ENCODE measurements at regions not wholly inside any gene's neighbourhood (a gene's known extent, or its start where the extent isn't known, plus 50 kb on each side); places are given as distances from the start of the nearest gene placed in this dataset.

DNA sequence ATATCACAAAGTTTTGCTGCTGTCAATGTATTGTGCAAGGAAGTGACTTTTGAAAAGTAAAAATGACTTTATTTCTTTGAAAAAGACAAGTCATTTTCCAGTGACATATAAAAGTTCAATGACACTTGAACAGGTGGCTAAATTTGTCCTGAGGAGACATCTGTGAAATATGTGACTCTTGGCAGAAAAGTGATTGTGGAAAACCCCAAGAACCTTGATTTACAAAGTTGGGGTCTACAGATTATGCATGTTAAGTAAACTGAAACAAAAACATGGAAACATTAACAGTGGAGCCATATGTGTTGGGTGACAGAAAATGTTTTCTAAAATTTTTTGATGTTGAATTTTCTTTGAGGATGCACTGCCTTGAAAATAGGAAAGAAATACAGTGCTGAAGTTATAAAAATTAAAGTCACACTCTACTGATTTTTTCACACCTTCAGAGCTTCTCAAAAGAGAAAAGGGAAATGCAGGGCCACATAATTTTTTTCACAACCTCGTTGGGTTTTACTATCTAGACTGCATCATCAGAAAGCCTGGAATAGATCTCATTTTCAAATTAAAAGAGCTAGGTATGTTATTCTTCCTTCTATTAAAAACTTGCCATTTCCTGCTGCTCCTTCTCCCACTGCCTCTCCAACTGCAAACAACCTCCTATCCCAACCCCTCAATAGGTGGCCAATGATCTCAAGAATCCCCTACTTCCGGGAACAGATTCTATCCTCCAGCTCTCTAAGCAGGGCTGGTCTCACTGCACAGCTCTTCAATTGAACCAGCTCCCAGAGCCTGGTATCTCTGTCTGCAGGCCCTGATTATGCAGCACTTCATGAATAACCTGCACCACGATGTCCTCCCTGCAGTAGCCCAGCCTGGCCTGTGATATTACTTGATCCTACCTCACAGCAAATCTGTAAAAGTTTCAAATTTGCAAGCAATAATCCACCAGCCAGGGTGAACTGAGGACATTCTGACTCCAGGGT lies 570.8 kb upstream of the CPEB2 start:
- TF ChIP-seq, protein P1, sequence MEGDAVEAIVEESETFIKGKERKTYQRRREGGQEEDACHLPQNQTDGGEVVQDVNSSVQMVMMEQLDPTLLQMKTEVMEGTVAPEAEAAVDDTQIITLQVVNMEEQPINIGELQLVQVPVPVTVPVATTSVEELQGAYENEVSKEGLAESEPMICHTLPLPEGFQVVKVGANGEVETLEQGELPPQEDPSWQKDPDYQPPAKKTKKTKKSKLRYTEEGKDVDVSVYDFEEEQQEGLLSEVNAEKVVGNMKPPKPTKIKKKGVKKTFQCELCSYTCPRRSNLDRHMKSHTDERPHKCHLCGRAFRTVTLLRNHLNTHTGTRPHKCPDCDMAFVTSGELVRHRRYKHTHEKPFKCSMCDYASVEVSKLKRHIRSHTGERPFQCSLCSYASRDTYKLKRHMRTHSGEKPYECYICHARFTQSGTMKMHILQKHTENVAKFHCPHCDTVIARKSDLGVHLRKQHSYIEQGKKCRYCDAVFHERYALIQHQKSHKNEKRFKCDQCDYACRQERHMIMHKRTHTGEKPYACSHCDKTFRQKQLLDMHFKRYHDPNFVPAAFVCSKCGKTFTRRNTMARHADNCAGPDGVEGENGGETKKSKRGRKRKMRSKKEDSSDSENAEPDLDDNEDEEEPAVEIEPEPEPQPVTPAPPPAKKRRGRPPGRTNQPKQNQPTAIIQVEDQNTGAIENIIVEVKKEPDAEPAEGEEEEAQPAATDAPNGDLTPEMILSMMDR (conservative IDR thresholded peaks at IDR 0.05) = no peak
- no peak for TF ChIP-seq EZH2 (IDR thresholded peaks at IDR 0.05; ENCODE audit: low read depth)
